ENCODE measurements at regions not wholly inside any gene's neighbourhood (a gene's known extent, or its start where the extent isn't known, plus 50 kb on each side); places are given as distances from the start of the nearest gene placed in this dataset.

DNA sequence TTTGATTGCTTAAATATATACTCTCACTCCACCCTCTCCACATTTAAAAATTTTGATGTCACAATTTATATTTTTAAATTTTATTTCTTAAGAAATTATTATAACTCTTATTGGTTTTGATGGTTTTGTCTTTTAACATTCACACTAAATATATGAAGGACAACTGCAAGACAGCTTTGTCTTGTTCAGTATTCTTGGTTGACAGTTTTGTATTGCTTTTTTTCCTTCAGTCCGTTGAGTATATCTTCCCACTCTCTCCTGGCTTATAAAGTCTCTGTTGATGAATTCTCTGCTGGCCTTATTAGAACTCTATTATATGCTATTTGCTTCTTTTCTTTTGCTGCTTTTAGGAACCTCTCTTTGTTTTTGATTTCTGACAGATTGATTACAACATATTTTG, 392.2 kb downstream of the C6orf118 start:
- DNase-seq (ENCODE audit: low read depth): no peak

DNA sequence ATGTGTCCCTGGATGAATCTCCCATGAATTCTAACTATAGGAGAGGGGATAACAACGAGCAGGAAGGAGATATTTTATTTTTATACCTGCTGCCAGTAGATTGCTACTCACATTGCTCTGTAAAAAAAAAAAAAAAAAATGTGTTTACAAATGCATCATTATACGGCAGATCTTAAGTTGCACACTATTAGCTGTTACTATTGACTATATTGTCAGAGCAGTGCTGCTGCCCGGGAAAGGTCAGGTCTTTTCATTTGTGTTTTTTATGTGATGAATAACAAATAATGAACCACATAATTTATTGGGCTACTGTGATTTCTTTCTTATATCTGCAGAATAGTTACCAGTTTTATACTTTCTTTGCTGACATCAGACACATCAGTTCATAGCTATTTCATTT, 393.3 kb downstream of the C6orf118 start:
- DNase-seq (ENCODE audit: low read depth): no peak

DNA sequence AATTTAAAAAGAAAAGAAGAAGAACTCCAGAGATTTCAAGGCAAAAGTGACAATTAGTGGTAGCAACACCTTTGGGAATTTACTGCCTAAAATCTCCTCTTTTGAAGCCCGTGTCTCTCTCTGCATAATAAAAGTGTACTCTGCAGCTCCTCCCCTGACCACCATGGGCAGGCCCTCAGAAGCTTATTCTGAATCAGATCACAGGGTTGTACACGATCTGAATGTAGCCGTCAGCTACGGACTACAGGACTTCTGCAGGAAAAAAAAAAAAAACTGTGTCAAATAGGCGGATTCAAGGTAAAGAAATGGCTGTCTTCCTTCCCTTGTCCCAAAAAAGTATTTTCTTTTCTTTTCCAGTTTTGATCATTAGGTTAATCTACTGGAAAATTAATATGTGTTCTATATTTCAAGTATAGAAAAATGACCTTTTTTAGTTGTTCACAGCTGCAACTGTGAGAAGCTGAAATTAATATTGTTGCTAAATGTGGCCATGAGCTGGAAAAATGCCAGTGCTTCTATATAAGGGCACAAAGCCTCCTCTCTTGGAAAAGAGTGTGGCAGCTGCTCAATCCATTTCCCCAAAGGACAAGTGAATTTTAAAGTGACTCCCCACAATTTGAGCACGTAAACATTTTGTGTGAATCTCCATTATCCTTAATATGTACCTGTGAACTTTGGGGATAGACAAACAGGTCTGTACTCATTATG, 397.4 kb downstream of the C6orf118 start:
- DNase-seq (ENCODE audit: low read depth): no peak

DNA sequence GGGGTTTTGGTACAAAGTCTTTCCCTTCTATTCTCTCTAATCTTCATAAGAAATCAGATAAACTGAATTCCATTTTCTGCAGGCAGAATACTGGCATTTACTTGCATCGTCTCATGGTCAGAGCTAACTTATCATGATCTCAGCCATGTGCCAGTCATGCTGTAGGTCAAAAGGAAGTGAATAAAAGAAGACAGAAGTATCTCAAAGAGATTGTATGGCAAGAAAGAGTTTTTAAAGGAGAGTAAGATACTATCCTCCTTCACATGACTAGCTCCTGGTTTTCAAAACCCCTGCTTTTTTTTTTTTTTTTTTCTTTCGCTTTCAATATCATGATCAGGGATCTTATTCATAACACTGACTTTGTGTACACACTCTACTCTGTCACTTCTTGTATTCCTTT, 398.3 kb downstream of the C6orf118 start:
- no peak for DNase-seq (ENCODE audit: low read depth)

DNA sequence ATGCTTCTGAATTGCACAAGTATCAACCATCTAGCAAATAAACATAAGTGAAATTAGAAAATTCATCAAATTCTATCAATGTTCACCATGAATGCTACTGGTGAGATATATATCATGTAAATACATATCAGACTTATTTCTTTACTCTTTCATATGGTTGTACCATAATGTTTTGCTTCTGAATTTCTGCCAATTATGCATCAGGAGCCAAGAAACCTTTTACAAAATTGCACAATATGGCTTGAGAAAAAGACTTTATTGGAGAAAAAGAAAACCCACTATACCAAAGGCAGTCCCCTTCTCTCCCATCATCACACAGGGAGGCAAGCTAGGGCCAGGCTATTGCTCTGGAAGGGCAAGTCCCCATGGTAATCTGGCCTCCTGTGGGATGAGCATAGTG, 402.6 kb downstream of the C6orf118 start:
- DNase-seq (ENCODE audit: low read depth): no peak

DNA sequence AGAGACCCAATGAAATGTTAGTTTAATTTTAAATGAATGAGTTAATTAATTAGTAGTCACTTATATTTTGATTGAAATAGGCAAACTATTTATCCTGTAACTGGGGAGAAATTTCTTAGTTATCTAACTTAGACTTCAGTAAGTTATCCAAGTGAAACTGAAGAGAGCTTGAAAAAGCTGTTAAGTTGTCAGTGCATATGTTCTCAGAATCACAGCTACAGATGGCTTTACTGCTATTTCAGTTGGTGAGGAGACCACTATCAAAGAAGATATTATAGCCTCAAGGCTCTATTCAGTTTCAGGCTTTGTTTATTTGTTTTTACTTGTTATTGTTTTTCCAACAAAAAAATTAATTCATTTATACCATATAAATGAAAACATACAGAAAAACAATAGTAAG, 404.1 kb downstream of the C6orf118 start:
- DNase-seq (ENCODE audit: low read depth): no peak

DNA sequence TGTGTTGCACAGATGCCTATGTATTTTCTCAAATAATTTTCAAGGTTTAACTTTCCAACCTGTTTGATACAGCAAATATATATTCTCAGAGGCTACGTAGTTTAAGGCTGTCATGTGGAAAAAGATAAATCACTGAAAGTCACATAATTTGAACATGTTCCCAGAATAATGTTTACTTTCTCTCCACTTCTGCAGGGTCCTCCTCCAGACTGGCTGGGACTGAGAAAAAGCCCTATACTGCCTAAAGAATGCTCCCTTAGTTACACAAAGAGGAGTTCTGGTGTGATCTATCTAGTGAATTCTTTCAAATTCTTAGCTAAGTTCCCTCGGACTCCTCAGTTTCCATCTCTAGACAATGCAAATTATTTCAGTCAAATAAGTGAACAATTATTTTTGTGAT, 411.0 kb downstream of the C6orf118 start:
- no peak for DNase-seq (ENCODE audit: low read depth)

DNA sequence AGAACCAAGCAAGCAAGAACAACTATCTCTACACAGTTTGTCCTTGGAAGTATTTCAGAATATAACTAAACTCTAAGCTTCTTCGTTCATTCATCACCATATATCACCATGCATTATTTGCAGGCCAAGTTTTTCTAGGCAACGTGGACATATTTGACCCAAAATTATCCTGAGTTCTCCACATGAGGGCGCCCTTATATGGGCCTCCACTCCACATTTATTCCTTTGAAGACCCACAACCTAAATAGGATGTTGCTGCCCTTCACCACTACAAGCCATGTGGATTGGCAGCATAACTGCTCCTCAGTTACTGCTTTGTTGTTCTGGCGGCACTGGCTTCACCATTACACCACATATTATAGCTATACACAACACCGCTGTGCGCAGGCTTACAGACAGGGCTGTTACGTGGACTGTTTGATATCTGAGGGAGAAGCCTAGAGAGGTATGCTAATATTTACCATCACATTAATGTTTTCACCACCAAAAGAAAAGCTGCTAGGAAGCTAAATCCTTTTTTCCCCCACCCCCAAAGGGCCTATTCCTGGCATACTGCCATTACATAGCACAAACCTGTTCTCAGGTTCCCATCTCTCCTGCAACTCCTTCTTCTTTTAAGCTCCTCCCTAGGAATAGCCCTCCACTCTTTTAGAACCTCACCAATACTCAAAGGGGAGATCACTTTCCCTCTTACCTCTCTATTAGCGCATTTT, 411.7 kb downstream of the C6orf118 start:
- no peak for DNase-seq (ENCODE audit: low read depth)

DNA sequence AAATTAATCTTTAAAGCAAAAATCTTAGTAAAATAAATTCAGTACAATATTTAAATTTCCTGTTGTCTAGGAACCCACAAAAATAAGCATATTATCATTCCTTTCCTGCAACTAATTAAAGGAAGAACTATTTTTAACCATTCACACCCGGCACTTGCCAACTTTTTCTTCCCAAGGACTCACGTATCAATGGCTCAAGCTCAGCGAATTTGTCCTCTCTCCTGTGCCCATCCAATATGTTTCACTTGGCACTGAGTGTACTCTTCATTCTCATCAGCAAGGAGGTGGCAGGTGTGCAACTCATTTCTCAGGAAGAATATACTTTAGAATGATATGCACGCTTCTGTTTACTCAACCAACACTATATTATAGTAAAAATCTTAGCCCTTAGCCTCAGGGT, 419.4 kb downstream of the C6orf118 start:
- no peak for DNase-seq (ENCODE audit: low read depth)

DNA sequence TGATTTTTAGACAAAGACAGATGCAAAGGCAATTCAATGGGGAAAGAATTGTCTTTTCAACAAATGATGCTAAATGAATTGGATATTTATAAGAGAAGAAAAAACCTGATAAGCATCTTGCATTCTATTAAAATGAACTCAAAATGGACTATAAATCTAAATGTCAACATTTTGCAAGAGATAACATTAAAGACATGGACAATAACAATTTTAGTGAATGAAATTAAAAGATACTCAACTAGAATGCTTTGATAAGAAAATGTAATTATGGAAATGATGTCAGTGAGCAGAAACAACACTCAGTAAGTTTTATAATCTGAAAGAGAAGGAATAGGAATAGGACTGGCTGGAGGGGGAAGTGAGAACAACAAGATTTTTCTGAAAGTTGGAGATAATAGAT, 421.7 kb downstream of the C6orf118 start:
- DNase-seq (ENCODE audit: low read depth): no peak

DNA sequence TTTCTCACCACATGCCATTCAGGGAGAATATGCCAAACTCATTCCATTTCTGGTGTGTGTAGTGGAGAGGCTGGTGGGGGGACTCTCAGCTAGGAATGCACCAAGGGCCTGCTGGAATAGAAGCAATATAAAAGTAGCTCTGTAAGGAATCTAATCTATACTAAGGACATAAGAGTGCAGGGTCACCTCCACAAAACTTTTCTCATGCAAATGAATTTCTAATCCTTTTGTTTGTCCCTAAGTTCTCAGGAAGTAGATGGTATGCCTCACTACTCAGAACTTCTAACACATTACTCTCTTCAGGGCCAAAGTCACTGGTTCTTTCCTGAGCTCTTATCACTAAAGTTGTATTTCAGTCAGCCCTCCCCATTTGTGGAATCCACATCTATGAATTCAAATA, 427.2 kb downstream of the C6orf118 start:
- no peak for DNase-seq (ENCODE audit: low read depth)

DNA sequence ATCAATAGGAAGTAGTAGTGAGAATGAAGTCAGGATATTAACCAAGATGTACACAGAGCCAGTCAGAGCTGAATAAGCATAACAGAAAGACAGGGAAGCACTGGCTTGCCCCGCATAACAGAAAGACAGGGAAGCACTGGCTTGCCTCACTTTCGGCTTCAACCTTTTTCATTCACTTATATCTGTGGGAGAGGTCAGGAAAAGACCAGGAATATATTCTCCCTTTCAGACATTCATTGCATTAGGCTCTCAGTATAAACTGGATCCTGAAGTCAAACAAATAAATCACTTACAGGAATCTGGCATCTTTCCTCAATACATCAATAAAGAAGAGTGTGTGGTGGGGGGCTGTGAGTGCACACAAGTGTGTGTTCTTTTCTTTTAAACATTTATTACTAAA, 437.6 kb downstream of the C6orf118 start:
- DNase-seq (ENCODE audit: low read depth): no peak

DNA sequence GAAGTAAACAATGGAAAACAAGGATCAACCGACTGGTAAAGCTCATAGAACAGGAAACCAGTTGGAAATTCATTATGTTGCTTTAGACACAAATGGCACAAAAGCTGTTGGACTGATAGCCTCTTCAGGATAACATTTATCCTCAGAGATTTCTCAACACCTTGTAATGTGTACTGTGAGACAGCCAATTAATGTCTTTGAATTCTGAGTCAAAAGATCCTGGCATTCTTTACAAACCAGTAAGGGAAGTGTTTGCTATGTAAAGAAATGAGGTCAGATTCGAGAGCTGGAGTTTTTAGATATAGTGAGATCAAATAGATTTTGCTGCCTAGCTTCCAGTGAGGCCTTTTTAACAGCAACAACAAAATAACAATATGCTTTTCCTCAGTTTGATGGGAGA, 439.2 kb downstream of the C6orf118 start:
- no peak for DNase-seq (ENCODE audit: low read depth)

DNA sequence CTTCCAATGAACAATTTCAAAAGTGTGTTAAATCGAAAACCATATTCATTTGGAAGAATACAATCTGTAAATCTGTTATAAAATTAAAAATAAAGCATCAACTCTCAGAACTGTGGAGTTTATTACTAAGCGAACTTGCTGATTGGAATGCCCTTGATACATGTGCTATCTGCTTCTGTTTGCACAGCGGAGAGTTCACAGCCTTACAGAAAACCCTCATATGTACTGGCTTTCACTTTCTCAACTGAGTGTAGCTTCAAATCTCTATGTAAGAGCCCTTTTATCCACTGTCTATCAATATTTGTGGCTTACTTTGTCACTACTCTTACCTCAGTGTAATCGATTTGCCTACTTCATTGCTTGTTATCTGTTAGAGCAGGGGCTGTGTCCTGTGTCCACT, 447.4 kb downstream of the C6orf118 start:
- no peak for DNase-seq (ENCODE audit: low read depth)

DNA sequence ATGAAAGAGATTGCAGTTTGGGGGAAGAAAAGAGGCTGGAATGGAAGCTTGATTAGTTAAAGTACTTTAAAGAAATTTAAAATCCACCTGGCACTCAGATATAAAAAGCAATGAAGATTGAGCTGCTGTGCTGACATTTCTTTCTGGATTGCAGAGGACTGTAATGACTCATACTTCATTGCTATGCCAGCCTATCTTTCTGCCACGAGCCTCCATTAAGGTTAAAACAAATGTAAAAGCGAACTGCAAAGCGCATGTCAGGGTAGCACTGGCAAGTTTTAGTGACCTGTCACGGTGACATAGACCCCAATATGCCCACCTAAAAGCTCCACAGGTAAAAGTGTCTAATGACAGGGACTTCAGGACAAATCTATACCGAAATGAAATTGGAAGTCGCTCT, 449.6 kb downstream of the C6orf118 start:
- no peak for DNase-seq (ENCODE audit: low read depth)

DNA sequence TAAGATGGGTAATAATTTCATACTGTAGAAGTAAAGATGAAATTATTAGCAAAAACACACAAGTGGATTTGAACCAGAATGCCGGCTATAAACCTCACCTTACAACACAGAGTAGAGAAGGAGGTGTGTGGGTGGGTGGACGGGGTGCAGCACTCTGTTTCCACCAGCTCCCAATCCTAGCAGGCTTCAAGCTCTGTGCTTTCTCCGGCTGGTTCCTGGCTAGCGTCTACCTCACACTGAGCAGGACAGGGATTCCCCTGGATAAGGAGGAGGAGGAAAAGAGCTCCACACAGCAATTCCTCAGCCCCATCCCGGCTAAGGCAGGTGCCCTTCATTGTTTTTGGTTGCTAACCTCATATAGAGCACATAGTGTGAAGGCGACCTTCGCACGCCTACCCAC, 453.3 kb downstream of the C6orf118 start:
- DNase-seq (ENCODE audit: low read depth): no peak

DNA sequence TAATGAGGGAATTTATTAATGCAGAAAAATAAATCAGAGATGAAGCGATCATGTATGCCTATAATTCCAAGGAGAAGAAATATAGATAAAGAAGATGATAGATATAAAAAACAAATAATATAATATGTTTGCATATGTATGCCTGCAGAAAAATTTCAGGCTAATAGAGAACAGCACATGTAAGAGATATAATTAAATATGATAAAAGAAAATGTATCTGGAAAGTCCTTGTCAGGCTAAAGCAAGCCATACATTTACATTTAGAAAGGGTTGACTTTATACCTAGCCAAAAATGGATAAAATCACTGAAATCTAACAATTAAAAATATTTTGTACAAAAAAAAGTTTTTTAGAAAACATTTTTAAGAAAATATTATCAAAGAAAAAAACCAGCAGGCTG, 454.1 kb downstream of the C6orf118 start:
- DNase-seq (ENCODE audit: low read depth): no peak

DNA sequence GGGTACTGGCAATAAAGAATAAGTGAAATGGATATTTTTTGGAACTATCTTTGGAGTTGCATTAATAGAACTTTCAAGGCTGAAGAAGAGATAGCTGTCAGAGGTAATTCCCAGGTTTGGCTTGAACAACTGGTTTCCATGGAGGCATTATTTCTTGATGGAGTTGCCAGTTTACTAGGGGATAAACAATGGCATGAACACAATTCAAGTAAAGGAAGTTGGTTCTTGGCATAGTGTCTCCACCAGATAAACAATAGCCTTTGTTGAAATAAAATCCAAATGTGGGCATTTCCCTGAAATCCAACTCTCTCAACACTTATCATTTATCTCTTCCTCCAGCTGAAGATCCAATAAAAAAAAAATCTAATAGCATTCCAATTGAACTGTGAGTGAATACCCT, 454.9 kb downstream of the C6orf118 start:
- no peak for DNase-seq (ENCODE audit: low read depth)

DNA sequence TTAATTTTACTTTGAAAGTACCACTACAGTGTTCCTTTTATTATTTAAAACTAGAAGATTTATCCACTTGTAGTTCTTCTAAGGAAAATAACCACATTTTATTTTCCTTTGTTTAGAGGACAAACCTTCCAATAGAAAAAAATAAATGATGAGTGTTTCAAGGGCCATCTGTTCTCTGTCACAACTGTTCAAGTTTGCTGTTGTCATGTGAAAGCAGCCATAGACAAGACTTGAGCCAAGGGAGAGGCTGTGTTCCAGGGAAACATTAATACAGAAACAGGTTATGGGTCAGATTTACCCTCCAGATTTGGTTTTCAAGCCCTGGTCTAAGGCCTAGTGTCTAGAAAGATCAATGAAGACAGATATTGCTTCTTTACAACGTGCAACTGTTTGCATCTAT, 463.6 kb downstream of the C6orf118 start:
- DNase-seq (ENCODE audit: low read depth): no peak

DNA sequence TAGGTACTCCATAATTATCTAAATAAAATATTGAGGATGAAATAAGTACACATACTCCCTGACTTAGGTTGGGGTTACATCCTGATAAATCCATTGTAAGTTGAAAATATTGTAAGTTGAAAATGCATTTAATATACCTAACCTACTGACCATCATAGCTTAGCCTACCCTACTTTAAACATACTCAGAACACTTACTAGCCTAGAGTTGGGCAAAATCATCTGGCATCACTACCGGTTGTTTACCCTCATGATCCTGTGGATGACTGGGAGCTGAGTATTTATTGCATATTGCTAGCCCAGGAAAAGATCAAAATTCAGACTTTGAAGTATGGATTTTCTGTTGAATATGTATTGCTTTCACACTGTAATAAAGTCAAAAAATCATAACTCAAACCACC, 467.3 kb downstream of the C6orf118 start:
- no peak for DNase-seq (ENCODE audit: low read depth)

DNA sequence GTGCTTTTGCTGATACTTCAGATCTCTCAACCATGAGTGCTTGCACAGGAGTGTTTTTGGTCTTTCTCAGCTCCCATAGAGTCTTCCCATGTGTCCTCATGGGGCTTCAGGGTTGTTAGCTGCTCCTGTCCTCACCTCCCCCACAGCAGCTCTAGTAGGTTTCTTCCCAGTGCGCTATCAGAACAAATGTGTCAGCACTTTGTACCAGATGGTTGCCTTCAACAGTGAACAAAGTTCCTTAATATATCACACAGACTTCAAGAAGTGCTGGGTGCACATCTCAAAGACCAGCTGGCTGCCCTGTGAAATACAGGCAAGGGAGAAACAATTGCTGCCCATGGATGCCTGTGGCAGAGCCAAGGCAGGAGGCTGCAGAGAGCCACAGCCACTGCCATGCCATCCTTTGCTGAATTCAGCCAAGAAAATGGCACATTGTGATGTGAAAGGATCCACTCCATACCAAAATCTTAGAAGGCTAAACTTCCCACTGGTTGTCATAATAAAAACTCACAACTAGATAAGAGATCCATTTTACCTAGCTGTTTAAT, 471.3 kb downstream of the C6orf118 start:
- DNase-seq (ENCODE audit: low read depth): no peak

DNA sequence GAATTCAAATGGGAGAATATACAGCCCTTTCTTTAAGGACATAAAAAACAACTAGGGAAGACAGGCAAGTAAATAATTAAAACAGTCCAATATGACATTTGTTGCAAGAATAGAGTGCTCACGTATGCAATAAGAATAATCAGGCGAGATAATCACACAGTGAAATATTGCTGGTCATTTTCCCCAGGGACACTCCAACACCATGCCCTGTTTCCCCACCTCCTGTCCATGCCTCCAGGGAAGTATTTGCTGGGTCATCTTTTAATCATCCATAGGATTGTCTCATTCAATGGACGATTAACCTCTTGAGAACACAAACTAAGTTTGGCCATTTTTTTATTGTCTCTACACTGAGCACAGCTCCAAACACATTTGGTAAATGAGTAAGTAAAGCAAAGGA, 472.9 kb downstream of the C6orf118 start:
- no peak for DNase-seq (ENCODE audit: low read depth)

DNA sequence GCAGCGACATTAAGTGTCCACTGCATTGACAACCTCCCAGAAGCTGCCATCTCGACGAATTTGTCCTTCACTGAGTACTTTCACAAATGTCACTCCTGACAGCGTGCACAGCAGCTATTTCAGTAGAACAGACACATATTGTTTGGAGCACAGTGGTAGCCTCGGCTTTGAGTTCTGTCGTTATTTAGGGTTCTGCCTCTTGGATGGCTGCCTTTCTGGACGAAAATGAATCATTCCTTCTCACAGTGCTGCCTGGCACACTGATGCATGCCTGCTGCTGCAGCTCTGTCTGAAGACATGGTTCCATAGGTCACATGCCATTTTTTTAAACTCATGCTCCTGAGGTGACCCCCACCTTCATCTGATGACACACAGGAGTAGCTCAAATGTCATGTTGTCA, 477.0 kb downstream of the C6orf118 start:
- DNase-seq (ENCODE audit: low read depth): no peak

DNA sequence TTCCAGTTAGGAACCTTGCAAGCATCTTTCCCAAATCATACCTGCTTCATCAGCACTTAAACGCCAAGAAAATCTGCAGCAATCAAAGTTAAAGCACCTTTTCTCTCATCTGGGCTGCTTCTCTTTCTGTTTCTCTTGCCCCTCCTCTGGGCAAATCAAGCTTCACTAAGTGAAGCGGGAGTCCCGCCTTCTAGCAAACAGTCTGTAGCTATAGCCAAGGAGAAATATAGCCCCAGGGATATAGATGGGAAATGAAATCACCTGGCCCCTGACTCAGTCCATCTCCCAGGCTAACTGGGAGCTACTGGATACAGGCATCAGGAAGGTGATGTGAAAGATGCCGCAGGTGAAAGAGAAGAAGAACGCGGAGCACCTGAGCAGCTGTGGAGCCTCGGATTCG, 481.9 kb downstream of the C6orf118 start:
- DNase-seq (ENCODE audit: low read depth): no peak

Measured in GM04503 (cell line).